ENCODE measurements at regions not wholly inside any gene's neighbourhood (a gene's known extent, or its start where the extent isn't known, plus 50 kb on each side); places are given as distances from the start of the nearest gene placed in this dataset.

DNA sequence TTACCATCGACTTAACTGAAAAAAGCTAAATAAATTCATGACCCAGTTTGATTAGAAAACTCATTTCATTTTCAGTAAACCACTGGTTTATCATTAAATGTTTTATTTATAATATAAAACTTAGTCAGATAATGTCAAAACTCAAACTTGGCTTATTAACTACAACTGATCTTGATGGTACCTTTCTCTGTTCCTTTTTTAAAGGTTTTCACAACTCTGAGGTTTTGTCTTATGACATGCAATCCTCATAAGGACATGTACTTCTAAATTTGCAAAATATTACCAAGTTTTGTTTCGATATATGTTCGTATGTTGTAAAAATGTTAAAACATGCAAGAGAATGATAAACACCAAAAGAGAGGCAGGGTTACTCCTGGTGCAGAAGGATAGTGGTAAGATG, 82.5 kb upstream of the PDE10A start:
- TF ChIP-seq, protein P1, sequence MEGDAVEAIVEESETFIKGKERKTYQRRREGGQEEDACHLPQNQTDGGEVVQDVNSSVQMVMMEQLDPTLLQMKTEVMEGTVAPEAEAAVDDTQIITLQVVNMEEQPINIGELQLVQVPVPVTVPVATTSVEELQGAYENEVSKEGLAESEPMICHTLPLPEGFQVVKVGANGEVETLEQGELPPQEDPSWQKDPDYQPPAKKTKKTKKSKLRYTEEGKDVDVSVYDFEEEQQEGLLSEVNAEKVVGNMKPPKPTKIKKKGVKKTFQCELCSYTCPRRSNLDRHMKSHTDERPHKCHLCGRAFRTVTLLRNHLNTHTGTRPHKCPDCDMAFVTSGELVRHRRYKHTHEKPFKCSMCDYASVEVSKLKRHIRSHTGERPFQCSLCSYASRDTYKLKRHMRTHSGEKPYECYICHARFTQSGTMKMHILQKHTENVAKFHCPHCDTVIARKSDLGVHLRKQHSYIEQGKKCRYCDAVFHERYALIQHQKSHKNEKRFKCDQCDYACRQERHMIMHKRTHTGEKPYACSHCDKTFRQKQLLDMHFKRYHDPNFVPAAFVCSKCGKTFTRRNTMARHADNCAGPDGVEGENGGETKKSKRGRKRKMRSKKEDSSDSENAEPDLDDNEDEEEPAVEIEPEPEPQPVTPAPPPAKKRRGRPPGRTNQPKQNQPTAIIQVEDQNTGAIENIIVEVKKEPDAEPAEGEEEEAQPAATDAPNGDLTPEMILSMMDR (IDR thresholded peaks at IDR 0.05; ENCODE audit: low read depth, low read length, missing input control): no peak
- no peak for TF ChIP-seq NR2F2 (IDR thresholded peaks at IDR 0.05)
- TF ChIP-seq, protein P2, sequence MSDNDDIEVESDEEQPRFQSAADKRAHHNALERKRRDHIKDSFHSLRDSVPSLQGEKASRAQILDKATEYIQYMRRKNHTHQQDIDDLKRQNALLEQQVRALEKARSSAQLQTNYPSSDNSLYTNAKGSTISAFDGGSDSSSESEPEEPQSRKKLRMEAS (IDR thresholded peaks at IDR 0.05): no peak
